OCI-LY3 (cell line): ENCODE measurements at regions not wholly inside any gene's neighbourhood (a gene's known extent, or its start where the extent isn't known, plus 50 kb on each side); places are given as distances from the start of the nearest gene placed in this dataset.

Source experiments
- H2AFZ ChIP-seq: fragments of 200-600, 300-600 bp; shearing (Covaris generic); 2 replicates; pipeline ENCODE4 v1.6.0; 2014; ENCODE audit warnings: antibody characterized with exemption, low read depth, low read length
- H3K27ac ChIP-seq: fragments of 200-600, 300-600 bp; sonication (generic); 2 replicates; pipeline ENCODE4 v1.5.1; 2014; ENCODE audit warnings: mild to moderate bottlenecking, low read length, moderate library complexity, mixed read lengths
- H3K27me3 ChIP-seq: fragments of 200-600, 300-600 bp; sonication (generic); 2 replicates; pipeline ENCODE4 v1.6.1; 2014; ENCODE audit warnings: low read depth, low read length, mixed read lengths
- H3K36me3 ChIP-seq: fragments of 200-600, 300-600 bp; sonication (generic); replicated peaks from 2 replicates; pipeline ENCODE3; 2014; ENCODE audit warnings: low read depth, low read length, mixed read lengths
- H3K4me1 ChIP-seq: fragments of 300-600, 200-600 bp; sonication (generic); 2 replicates; pipeline ENCODE4 v1.6.1; 2014; ENCODE audit warnings: low read length, mixed read lengths
- H3K4me2 ChIP-seq: fragments of 200-600, 300-600 bp; sonication (generic); 2 replicates; pipeline ENCODE4 v1.6.1; 2014; ENCODE audit warnings: low read length, mixed read lengths
- H3K4me3 ChIP-seq: fragments of 300-600, 200-600 bp; sonication (generic); 2 replicates; pipeline ENCODE4 v1.5.1; 2014; ENCODE audit warnings: antibody characterized with exemption, mild to moderate bottlenecking, low read length, moderate library complexity
- H3K79me2 ChIP-seq: fragments of 300-600, 200-600 bp; shearing (Covaris generic); 2 replicates; pipeline ENCODE4 v1.6.1; 2014; ENCODE audit warnings: mild to moderate bottlenecking, low read length, mixed read lengths
- H3K9ac ChIP-seq: fragments of 300-600, 200-600 bp; shearing (Covaris generic); 2 replicates; pipeline ENCODE4 v1.6.0; 2014; ENCODE audit warnings: mild to moderate bottlenecking, low read length, moderate library complexity
- H3K9me3 ChIP-seq: fragments of 200-600, 300-600 bp; shearing (Covaris generic); 2 replicates; pipeline ENCODE4 v1.6.1; 2014; ENCODE audit warnings: low read length, mixed read lengths; ENCODE audit not compliant: insufficient read depth
- H4K20me1 ChIP-seq: fragments of 200-600, 300-600 bp; sonication (generic); 2 replicates; pipeline ENCODE4 v1.6.1; 2016; ENCODE audit warnings: low read length, mixed read lengths; ENCODE audit not compliant: insufficient read depth
- EZH2phosphoT487 ChIP-seq: fragments of 200-600 bp; shearing (Covaris generic); IDR thresholded peaks from 2 replicates; pipeline ENCODE4 v1.6.1; 2018; ENCODE audit warnings: antibody characterized with exemption, mixed run types, low read depth
- TF ChIP-seq, protein P1 (sequence below): fragments of 200-600, 300-600 bp; sonication (generic); IDR thresholded peaks from 2 replicates; pipeline ENCODE4 v1.5.1; 2014; ENCODE audit warnings: antibody characterized with exemption, low read length, low read depth

DNA sequence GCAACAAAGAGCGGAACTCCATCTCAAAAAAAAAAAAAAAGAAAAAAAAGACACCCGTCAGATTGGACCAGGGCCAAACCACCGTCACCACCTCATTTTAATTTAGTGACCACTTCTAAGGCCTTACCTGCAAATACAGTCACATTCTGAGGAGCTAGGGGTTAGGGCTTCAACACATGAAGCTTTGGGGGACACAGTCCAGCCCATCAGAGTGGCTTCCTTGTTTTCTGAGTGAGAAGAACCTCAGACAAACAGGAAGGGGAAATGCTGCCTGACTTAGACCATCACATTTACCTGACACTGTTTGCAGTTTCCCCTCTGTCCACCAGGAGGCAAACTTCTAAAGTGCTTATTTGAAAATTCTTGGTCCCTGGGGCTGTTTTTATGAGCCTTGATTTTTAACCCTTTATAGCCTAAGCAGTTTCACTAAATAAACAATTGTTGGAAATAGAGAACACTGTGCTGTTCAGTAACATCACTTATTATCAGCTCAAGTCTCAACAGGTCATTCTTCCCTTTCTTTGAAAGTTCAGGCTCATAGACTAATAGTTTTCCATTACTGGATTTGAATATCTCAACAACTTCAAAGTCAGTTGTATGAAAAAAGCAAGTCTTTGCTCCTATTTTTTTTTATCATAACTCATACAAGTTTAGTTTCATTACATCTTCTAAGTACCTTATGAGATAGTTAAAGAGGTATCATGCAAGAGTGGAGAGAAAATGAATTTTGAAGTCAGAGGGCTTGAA is 74.9 kb upstream of the WASF3 start:
- Histone ChIP-seq H3K27me3 (no peaks in the 10 kb centered on the region), H3K36me3 (no peaks in the 10 kb centered on the region), H3K9ac (peak overlapping the region; percentile 67), H3K4me3 (peak overlapping the region; percentile 78), H3K9me3 (no peaks in the 10 kb centered on the region), H2AFZ (peak overlapping the region; percentile 100), H3K27ac (no peak overlapping the region), H3K4me2 (peak overlapping the region; percentile 97), H3K79me2 (no peaks in the 10 kb centered on the region), H4K20me1 (no peaks in the 10 kb centered on the region), H3K4me1 (peaks cover 2% of the 10 kb centered on the region; the same call in 1 of the 2 replicates)
- no peak for TF ChIP-seq EZH2phosphoT487
- TF ChIP-seq, protein P1, sequence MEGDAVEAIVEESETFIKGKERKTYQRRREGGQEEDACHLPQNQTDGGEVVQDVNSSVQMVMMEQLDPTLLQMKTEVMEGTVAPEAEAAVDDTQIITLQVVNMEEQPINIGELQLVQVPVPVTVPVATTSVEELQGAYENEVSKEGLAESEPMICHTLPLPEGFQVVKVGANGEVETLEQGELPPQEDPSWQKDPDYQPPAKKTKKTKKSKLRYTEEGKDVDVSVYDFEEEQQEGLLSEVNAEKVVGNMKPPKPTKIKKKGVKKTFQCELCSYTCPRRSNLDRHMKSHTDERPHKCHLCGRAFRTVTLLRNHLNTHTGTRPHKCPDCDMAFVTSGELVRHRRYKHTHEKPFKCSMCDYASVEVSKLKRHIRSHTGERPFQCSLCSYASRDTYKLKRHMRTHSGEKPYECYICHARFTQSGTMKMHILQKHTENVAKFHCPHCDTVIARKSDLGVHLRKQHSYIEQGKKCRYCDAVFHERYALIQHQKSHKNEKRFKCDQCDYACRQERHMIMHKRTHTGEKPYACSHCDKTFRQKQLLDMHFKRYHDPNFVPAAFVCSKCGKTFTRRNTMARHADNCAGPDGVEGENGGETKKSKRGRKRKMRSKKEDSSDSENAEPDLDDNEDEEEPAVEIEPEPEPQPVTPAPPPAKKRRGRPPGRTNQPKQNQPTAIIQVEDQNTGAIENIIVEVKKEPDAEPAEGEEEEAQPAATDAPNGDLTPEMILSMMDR, result peak; percentile 95

DNA sequence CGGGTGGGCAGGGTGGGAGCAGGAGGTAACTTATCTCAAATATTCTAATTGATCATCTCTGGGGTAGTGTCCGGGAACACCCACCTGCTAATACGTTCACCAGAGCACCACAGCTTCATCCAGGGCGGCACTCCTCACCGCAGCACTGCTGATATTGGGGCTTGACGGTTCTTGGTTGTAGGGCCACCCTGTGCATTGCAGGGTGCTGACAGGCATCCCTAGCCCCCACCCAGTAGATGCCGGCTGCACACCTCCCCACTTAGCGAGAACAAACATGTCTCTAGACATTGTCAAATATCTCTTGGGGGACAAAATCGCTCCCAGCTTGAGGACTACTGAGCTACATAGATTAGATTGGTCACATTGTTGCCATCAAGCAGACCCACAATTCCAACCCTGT is 73.9 kb upstream of the WASF3 start:
- no peak for TF ChIP-seq EZH2phosphoT487
- TF ChIP-seq, protein P1, result no peak
- Histone ChIP-seq H3K36me3 (no peaks in the 10 kb centered on the region), H3K4me3 (no peak overlapping the region), H3K27ac (no peak overlapping the region), H3K4me1 (peaks cover 2% of the 10 kb centered on the region; the same call in 1 of the 2 replicates), H4K20me1 (no peaks in the 10 kb centered on the region), H2AFZ (no peak overlapping the region), H3K9ac (no peak overlapping the region), H3K27me3 (no peaks in the 10 kb centered on the region), H3K9me3 (no peaks in the 10 kb centered on the region), H3K4me2 (no peak overlapping the region), H3K79me2 (no peaks in the 10 kb centered on the region)

DNA sequence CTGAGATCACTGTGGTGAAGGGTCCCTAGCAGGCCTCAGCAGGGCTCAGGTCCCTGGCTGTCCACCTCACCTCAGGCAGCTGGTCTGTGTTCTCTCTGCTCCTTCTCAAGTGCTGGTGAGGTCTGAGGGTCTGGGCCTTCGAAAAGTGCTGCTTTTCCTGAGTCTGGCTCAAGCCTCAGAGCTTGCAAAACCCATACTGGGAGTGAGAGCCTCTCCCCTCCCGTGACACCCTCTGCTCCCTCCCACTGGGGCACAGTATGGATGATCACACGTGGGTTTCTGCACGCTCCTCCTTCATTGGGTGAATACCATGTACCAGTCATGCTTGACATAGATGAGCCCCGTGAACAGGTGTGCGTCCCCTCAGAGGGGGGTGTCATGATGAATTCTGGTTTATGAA is 73.3 kb upstream of the WASF3 start:
- H3K79me2 ChIP-seq, result no peaks in the 10 kb centered on the region
- TF ChIP-seq, protein P1, result no peak
- no peak for TF ChIP-seq EZH2phosphoT487
- no peak overlapping the region for H3K27ac ChIP-seq
- H3K4me2 ChIP-seq, result no peak overlapping the region
- H3K4me1 ChIP-seq, result peaks cover 2% of the 10 kb centered on the region; the same call in 1 of the 2 replicates
- no peaks in the 10 kb centered on the region for H3K36me3 ChIP-seq
- H3K9me3 ChIP-seq, result no peaks in the 10 kb centered on the region
- H3K9ac ChIP-seq, result no peak overlapping the region
- H3K4me3 ChIP-seq, result no peak overlapping the region
- no peaks in the 10 kb centered on the region for H3K27me3 ChIP-seq
- H4K20me1 ChIP-seq, result no peaks in the 10 kb centered on the region
- H2AFZ ChIP-seq, result no peak overlapping the region

DNA sequence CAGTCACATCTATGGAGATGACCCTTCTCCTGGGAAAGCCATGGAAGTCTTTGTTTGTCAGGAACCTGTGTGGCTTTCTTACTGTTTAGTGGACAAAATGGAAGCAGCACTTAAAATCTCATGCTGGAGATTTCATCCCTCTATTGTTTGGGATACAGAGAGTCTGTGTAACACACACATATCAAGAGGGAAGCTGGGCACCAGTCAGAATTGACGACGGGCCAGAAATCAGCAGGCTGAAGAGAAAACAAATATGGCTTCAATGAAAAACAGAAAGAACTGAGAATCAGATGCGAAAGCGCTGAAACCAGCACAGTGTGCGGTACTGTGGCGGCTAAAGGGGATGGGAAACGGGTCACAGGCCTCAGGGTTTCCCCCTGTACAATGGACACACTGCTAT is 72.2 kb upstream of the WASF3 start:
- no peak overlapping the region for H3K27ac ChIP-seq
- H4K20me1 ChIP-seq, result no peaks in the 10 kb centered on the region
- no peaks in the 10 kb centered on the region for H3K36me3 ChIP-seq
- H3K4me3 ChIP-seq, result no peak overlapping the region
- H2AFZ ChIP-seq, result peak overlapping the region; percentile 44; the same call in 1 of the 2 replicates
- H3K4me2 ChIP-seq, result no peak overlapping the region
- H3K4me1 ChIP-seq, result peaks cover 2% of the 10 kb centered on the region; the same call in 1 of the 2 replicates
- H3K9ac ChIP-seq, result no peak overlapping the region
- H3K9me3 ChIP-seq, result no peaks in the 10 kb centered on the region
- H3K27me3 ChIP-seq, result peaks cover 6% of the 10 kb centered on the region; the same call in 1 of the 2 replicates
- TF ChIP-seq EZH2phosphoT487, result no peak
- H3K79me2 ChIP-seq, result no peaks in the 10 kb centered on the region
